ENCODE measurements at regions not wholly inside any gene's neighbourhood (a gene's known extent, or its start where the extent isn't known, plus 50 kb on each side); places are given as distances from the start of the nearest gene placed in this dataset.

GRCh38 chr13:34412817-34413375 lies 529.2 kb upstream of the NBEA start:
- POLR2A ChIA-PET = interaction anchor here (0.6 kb wide), 1 partner anchor 285 kb away, joined by 3 read pairs; no protein-coding TSS in a partner anchor

More at GRCh38 chr13:34412817-34413375, 529.2 kb upstream of the NBEA start:
- CTCF ChIA-PET = no interaction called here
- TF ChIP-seq ZNF585B (tag by site-specific recombination; IDR thresholded peaks at IDR 0.05) (no peak), KLF16 (tag by site-specific recombination; IDR thresholded peaks at IDR 0.05) (no peak), ZNF837 (tag by site-specific recombination; IDR thresholded peaks at IDR 0.05) (no peak), SP2 (tag by site-specific recombination; IDR thresholded peaks at IDR 0.05) (no peak), ZNF580 (tag by site-specific recombination; IDR thresholded peaks at IDR 0.05) (no peak), YY1 (tag by site-specific recombination; IDR thresholded peaks at IDR 0.05) (no peak), TSHZ1 (tag by site-specific recombination; IDR thresholded peaks at IDR 0.05; ENCODE audit: borderline replicate concordance) (no peak), OSR2 (tag by site-specific recombination; IDR thresholded peaks at IDR 0.05) (no peak), ZNF362 (tag by site-specific recombination; IDR thresholded peaks at IDR 0.05) (no peak), REPIN1 (tag by site-specific recombination; IDR thresholded peaks at IDR 0.05; ENCODE audit: low read depth) (no peak), ZNF629 (tag by site-specific recombination; IDR thresholded peaks at IDR 0.05) (no peak), ZNF513 (tag by site-specific recombination; IDR thresholded peaks at IDR 0.05) (no peak), ZSCAN30 (tag by site-specific recombination; IDR thresholded peaks at IDR 0.05) (no peak), PRDM4 (tag by site-specific recombination; IDR thresholded peaks at IDR 0.05) (no peak), ZNF211 (tag by site-specific recombination; IDR thresholded peaks at IDR 0.05; ENCODE audit: low read depth) (no peak), ZNF324 (tag by site-specific recombination; IDR thresholded peaks at IDR 0.05) (no peak), ZNF785 (tag by site-specific recombination; IDR thresholded peaks at IDR 0.05) (no peak), ZNF133 (tag by site-specific recombination; IDR thresholded peaks at IDR 0.05) (no peak)
- TF ChIP-seq, protein P1, sequence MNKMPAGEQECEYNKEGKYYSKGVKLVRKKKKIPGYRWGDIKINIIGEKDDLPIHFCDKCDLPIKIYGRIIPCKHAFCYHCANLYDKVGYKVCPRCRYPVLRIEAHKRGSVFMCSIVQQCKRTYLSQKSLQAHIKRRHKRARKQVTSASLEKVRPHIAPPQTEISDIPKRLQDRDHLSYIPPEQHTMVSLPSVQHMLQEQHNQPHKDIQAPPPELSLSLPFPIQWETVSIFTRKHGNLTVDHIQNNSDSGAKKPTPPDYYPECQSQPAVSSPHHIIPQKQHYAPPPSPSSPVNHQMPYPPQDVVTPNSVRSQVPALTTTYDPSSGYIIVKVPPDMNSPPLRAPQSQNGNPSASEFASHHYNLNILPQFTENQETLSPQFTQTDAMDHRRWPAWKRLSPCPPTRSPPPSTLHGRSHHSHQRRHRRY (tag by site-specific recombination; IDR thresholded peaks at IDR 0.05) = no peak
- H3K4me1 ChIP-seq (ENCODE audit: control insufficient read depth, insufficient read depth, low read length) = no peaks in the 10 kb centered on the region
- H3K36me3 ChIP-seq (ENCODE audit: control insufficient read depth in 2 of 2, insufficient read depth in 1 of 2, low read length in 2 of 2) = no peaks in the 10 kb centered on the region
- H3K9me3 ChIP-seq (ENCODE audit: control insufficient read depth, insufficient read depth, low read depth, low read length) = no peaks in the 10 kb centered on the region
- H3K27ac ChIP-seq (ENCODE audit: extremely low read depth, low read depth, low read length) = no peak overlapping the region
- H3K4me3 ChIP-seq (ENCODE audit: low read depth, low read length) = no peak overlapping the region
